ENCODE measurements at regions not wholly inside any gene's neighbourhood (a gene's known extent, or its start where the extent isn't known, plus 50 kb on each side); places are given as distances from the start of the nearest gene placed in this dataset.

GRCh38 chr3:72130565-72130964, 345.6 kb upstream of the PROK2 start:
- DNase-seq, result no peak
- Mint-ChIP-seq H3K9me3 (no peaks in the 10 kb centered on the region), H3K4me1 (ENCODE audit: low read depth) (peaks cover 18% of the 10 kb centered on the region), H3K4me3 (no peak overlapping the region), H3K27ac (no peak overlapping the region), H3K27me3 (peaks cover 6% of the 10 kb centered on the region), H3K36me3 (ENCODE audit: low read depth) (no peaks in the 10 kb centered on the region)

- peaks cover 6% of the 10 kb centered on the region for H3K27me3 Mint-ChIP-seq
- DNase-seq, result no peak
- no peaks in the 10 kb centered on the region for H3K36me3 Mint-ChIP-seq (ENCODE audit: low read depth)
- H3K27ac Mint-ChIP-seq, result no peak overlapping the region
- peaks cover 8% of the 10 kb centered on the region for H3K4me1 Mint-ChIP-seq (ENCODE audit: low read depth)
- no peak overlapping the region for H3K4me3 Mint-ChIP-seq
- no peaks in the 10 kb centered on the region for H3K9me3 Mint-ChIP-seq
Measured at GRCh38 chr3:72129501-72130094, 344.6 kb upstream of the PROK2 start.

GRCh38 chr3:72128921-72129320, 344.0 kb upstream of the PROK2 start:
- H3K36me3 Mint-ChIP-seq (ENCODE audit: low read depth), result no peaks in the 10 kb centered on the region
- peaks cover 9% of the 10 kb centered on the region for H3K27me3 Mint-ChIP-seq
- no peaks in the 10 kb centered on the region for H3K9me3 Mint-ChIP-seq
- peaks cover 6% of the 10 kb centered on the region for H3K4me1 Mint-ChIP-seq (ENCODE audit: low read depth)
- H3K4me3 Mint-ChIP-seq, result no peak overlapping the region
- no peak for DNase-seq
- no peak overlapping the region for H3K27ac Mint-ChIP-seq

- no peak for DNase-seq
- peaks cover 4% of the 10 kb centered on the region for H3K4me1 Mint-ChIP-seq (ENCODE audit: low read depth)
- H3K36me3 Mint-ChIP-seq (ENCODE audit: low read depth), result no peaks in the 10 kb centered on the region
- no peak overlapping the region for H3K27ac Mint-ChIP-seq
- no peaks in the 10 kb centered on the region for H3K9me3 Mint-ChIP-seq
- H3K4me3 Mint-ChIP-seq, result no peak overlapping the region
- peaks cover 9% of the 10 kb centered on the region for H3K27me3 Mint-ChIP-seq
Measured at GRCh38 chr3:72127844-72128243, 342.9 kb upstream of the PROK2 start.

- peaks cover 4% of the 10 kb centered on the region for H3K4me1 Mint-ChIP-seq (ENCODE audit: low read depth)
- H3K9me3 Mint-ChIP-seq, result no peaks in the 10 kb centered on the region
- H3K27ac Mint-ChIP-seq, result no peak overlapping the region
- H3K36me3 Mint-ChIP-seq (ENCODE audit: low read depth), result no peaks in the 10 kb centered on the region
- H3K4me3 Mint-ChIP-seq, result no peak overlapping the region
- no peak for DNase-seq
- peaks cover 9% of the 10 kb centered on the region for H3K27me3 Mint-ChIP-seq
Measured at GRCh38 chr3:72127224-72127612, 342.3 kb upstream of the PROK2 start.

GRCh38 chr3:72126441-72127223, 341.7 kb upstream of the PROK2 start:
- peaks cover 9% of the 10 kb centered on the region for H3K27me3 Mint-ChIP-seq
- no peak overlapping the region for H3K27ac Mint-ChIP-seq

GRCh38 chr3:72123908-72124441, 339.0 kb upstream of the PROK2 start:
- Mint-ChIP-seq H3K36me3 (ENCODE audit: low read depth) (no peaks in the 10 kb centered on the region), H3K27ac (no peak overlapping the region), H3K4me1 (ENCODE audit: low read depth) (peaks cover 4% of the 10 kb centered on the region), H3K4me3 (no peak overlapping the region), H3K27me3 (peaks cover 9% of the 10 kb centered on the region), H3K9me3 (no peaks in the 10 kb centered on the region)
- DNase-seq, result no peak

More at GRCh38 chr3:72126441-72127223, 341.7 kb upstream of the PROK2 start:
- H3K36me3 Mint-ChIP-seq (ENCODE audit: low read depth), result no peaks in the 10 kb centered on the region
- H3K9me3 Mint-ChIP-seq, result no peaks in the 10 kb centered on the region
- no peak for DNase-seq
- no peak overlapping the region for H3K4me3 Mint-ChIP-seq
- H3K4me1 Mint-ChIP-seq (ENCODE audit: low read depth), result peaks cover 4% of the 10 kb centered on the region

- Mint-ChIP-seq H3K27ac (no peak overlapping the region), H3K36me3 (ENCODE audit: low read depth) (no peaks in the 10 kb centered on the region), H3K27me3 (peaks cover 3% of the 10 kb centered on the region), H3K9me3 (no peaks in the 10 kb centered on the region), H3K4me3 (no peak overlapping the region), H3K4me1 (ENCODE audit: low read depth) (peaks cover 4% of the 10 kb centered on the region)
- DNase-seq, result no peak
Measured at GRCh38 chr3:72120806-72121778, 336.1 kb upstream of the PROK2 start.

GRCh38 chr3:72120039-72120438, 335.1 kb upstream of the PROK2 start:
- Mint-ChIP-seq H3K36me3 (ENCODE audit: low read depth) (no peaks in the 10 kb centered on the region), H3K4me1 (ENCODE audit: low read depth) (peaks cover 4% of the 10 kb centered on the region), H3K27me3 (peaks cover 3% of the 10 kb centered on the region)

GRCh38 chr3:72118628-72119027, 333.7 kb upstream of the PROK2 start:
- Mint-ChIP-seq H3K27me3 (no peaks in the 10 kb centered on the region), H3K27ac (no peak overlapping the region), H3K9me3 (no peaks in the 10 kb centered on the region), H3K4me1 (ENCODE audit: low read depth) (no peaks in the 10 kb centered on the region), H3K36me3 (ENCODE audit: low read depth) (no peaks in the 10 kb centered on the region), H3K4me3 (no peak overlapping the region)
- DNase-seq, result no peak

More at GRCh38 chr3:72120039-72120438, 335.1 kb upstream of the PROK2 start:
- DNase-seq, result no peak
- no peaks in the 10 kb centered on the region for H3K9me3 Mint-ChIP-seq
- no peak overlapping the region for H3K4me3 Mint-ChIP-seq
- H3K27ac Mint-ChIP-seq, result no peak overlapping the region

- peaks cover 4% of the 10 kb centered on the region for H3K27me3 Mint-ChIP-seq
- H3K9me3 Mint-ChIP-seq, result no peaks in the 10 kb centered on the region
- H3K4me1 Mint-ChIP-seq (ENCODE audit: low read depth), result no peaks in the 10 kb centered on the region
- H3K4me3 Mint-ChIP-seq, result no peak overlapping the region
- H3K27ac Mint-ChIP-seq, result no peak overlapping the region
- no peak for DNase-seq
- no peaks in the 10 kb centered on the region for H3K36me3 Mint-ChIP-seq (ENCODE audit: low read depth)
Measured at GRCh38 chr3:72116226-72116625, 331.3 kb upstream of the PROK2 start.

- Mint-ChIP-seq H3K4me3 (no peak overlapping the region), H3K9me3 (no peaks in the 10 kb centered on the region), H3K4me1 (ENCODE audit: low read depth) (no peaks in the 10 kb centered on the region), H3K27ac (no peak overlapping the region), H3K36me3 (ENCODE audit: low read depth) (no peaks in the 10 kb centered on the region), H3K27me3 (peaks cover 4% of the 10 kb centered on the region)
- DNase-seq, result no peak
Measured at GRCh38 chr3:72115307-72115706, 330.4 kb upstream of the PROK2 start.

GRCh38 chr3:72114773-72115172, 329.8 kb upstream of the PROK2 start:
- Mint-ChIP-seq H3K4me3 (no peak overlapping the region), H3K36me3 (ENCODE audit: low read depth) (no peaks in the 10 kb centered on the region), H3K27me3 (peaks cover 4% of the 10 kb centered on the region), H3K9me3 (no peaks in the 10 kb centered on the region), H3K27ac (no peak overlapping the region), H3K4me1 (ENCODE audit: low read depth) (no peaks in the 10 kb centered on the region)
- DNase-seq, result no peak

GRCh38 chr3:72113964-72114363, 329.0 kb upstream of the PROK2 start:
- no peak for DNase-seq
- H3K27ac Mint-ChIP-seq, result no peak overlapping the region
- H3K36me3 Mint-ChIP-seq (ENCODE audit: low read depth), result no peaks in the 10 kb centered on the region
- H3K27me3 Mint-ChIP-seq, result peaks cover 4% of the 10 kb centered on the region
- no peaks in the 10 kb centered on the region for H3K4me1 Mint-ChIP-seq (ENCODE audit: low read depth)
- H3K4me3 Mint-ChIP-seq, result no peak overlapping the region
- H3K9me3 Mint-ChIP-seq, result no peaks in the 10 kb centered on the region
